Neural cell (in vitro differentiated cells): ENCODE measurements at regions not wholly inside any gene's neighbourhood (a gene's known extent, or its start where the extent isn't known, plus 50 kb on each side); places are given as distances from the start of the nearest gene placed in this dataset.

Experiments used
- H2AFZ ChIP-seq: fragments of 200-600, 300-800 bp; sonication (generic), shearing (Covaris generic); 2 replicates; pipeline ENCODE4 v1.6.0; 2014; ENCODE audit warnings: low read depth, mild to moderate bottlenecking, antibody characterized with exemption, low read length, moderate library complexity
- H3F3A ChIP-seq: fragments of 200-600 bp; shearing (Covaris generic); 2 replicates; pipeline ENCODE4 v1.6.1; 2016; ENCODE audit warnings: mild to moderate bottlenecking, moderate library complexity, mixed read lengths, antibody characterized with exemption, low read length; ENCODE audit not compliant: insufficient read depth, poor library complexity, severe bottlenecking
- H3K27ac ChIP-seq: fragments of 200-600, 300-800 bp; sonication (generic), shearing (Covaris generic); 2 replicates; pipeline ENCODE4 v1.5.1; 2014; ENCODE audit warnings: mild to moderate bottlenecking, low read length, moderate library complexity
- H3K27me3 ChIP-seq: fragments of 300-800, 200-600 bp; sonication (generic), shearing (Covaris generic); 2 replicates; pipeline ENCODE4 v1.6.0; 2014; ENCODE audit warnings: mild to moderate bottlenecking, low read depth, low read length, moderate library complexity; ENCODE audit not compliant: insufficient read depth
- H3K36me3 ChIP-seq: fragments of 300-800, 200-600 bp; sonication (generic), shearing (Covaris generic); 2 replicates; pipeline ENCODE4 v1.5.1; 2014; ENCODE audit warnings: mild to moderate bottlenecking, antibody characterized with exemption, low read length, moderate library complexity; ENCODE audit not compliant: insufficient read depth
- H3K4me2 ChIP-seq: fragments of 300-800, 200-600 bp; sonication (generic), shearing (Covaris generic); 2 replicates; pipeline ENCODE4 v1.6.0; 2014; ENCODE audit warnings: mild to moderate bottlenecking, low read length
- H3K4me3 ChIP-seq: fragments of 300-800, 200-600 bp; sonication (generic), shearing (Covaris generic); 2 replicates; pipeline ENCODE4 v1.5.1; 2014; ENCODE audit warnings: mild to moderate bottlenecking, low read length, moderate library complexity
- H3K79me2 ChIP-seq: fragments of 200-600 bp; shearing (Covaris generic); replicated peaks from 2 replicates; pipeline ENCODE4 v1.6.0; 2014; ENCODE audit warnings: mild to moderate bottlenecking, low read length, moderate library complexity; ENCODE audit not compliant: insufficient read depth
- H3K9ac ChIP-seq: fragments of 300-800, 200-600 bp; sonication (generic), shearing (Covaris generic); 2 replicates; pipeline ENCODE4 v1.6.1; 2016; ENCODE audit warnings: mild to moderate bottlenecking, low read length, mixed read lengths
- H3K9me2 ChIP-seq: fragments of 200-600 bp; shearing (Covaris generic); 2 replicates; pipeline ENCODE4 v1.6.1; 2016; ENCODE audit warnings: mild to moderate bottlenecking, low read length, mixed read lengths; ENCODE audit not compliant: insufficient read depth
- H3K9me3 ChIP-seq: fragments of 200-600, 300-800 bp; sonication (generic), shearing (Covaris generic); 2 replicates; pipeline ENCODE4 v1.6.1; 2016; ENCODE audit warnings: mild to moderate bottlenecking, mixed run types, low read length, moderate library complexity, mixed read lengths
- H4K20me1 ChIP-seq: fragments of 200-600 bp; shearing (Covaris generic); 2 replicates; pipeline ENCODE4 v1.6.1; 2016; ENCODE audit warnings: mild to moderate bottlenecking, mixed run types; ENCODE audit not compliant: insufficient read depth
- CTCF ChIP-seq: fragments of 450-650 bp; IDR thresholded peaks from 2 replicates; pipeline ENCODE4 v1.5.1; 2014; ENCODE audit warnings: antibody characterized with exemption, mild to moderate bottlenecking, moderate library complexity; ENCODE audit not compliant: poor library complexity, severe bottlenecking
- EP300 ChIP-seq: fragments of 450-650 bp; conservative IDR thresholded peaks from 2 replicates; pipeline ENCODE4 v1.6.1; 2014; ENCODE audit warnings: antibody characterized with exemption, mild to moderate bottlenecking, moderate library complexity; ENCODE audit not compliant: poor library complexity, severe bottlenecking
- EZH2 ChIP-seq: fragments of 200-600, 300-800 bp; shearing (Covaris generic), sonication (generic); IDR thresholded peaks from 2 replicates; pipeline ENCODE4 v1.6.1; 2014; ENCODE audit warnings: antibody characterized with exemption, low read length, borderline replicate concordance, mild to moderate bottlenecking; ENCODE audit not compliant: insufficient read depth, poor library complexity, severe bottlenecking
- MXI1 ChIP-seq: fragments of 450-650 bp; conservative IDR thresholded peaks from 2 replicates; pipeline ENCODE4 v1.6.1; 2014; ENCODE audit warnings: antibody characterized with exemption, mild to moderate bottlenecking; ENCODE audit not compliant: poor library complexity, severe bottlenecking
- POLR2AphosphoS5 ChIP-seq: IDR thresholded peaks from 2 replicates; pipeline ENCODE4 v1.6.1; 2012
- RAD21 ChIP-seq: fragments of 450-650 bp; conservative IDR thresholded peaks from 2 replicates; pipeline ENCODE4 v1.6.1; 2014; ENCODE audit warnings: antibody characterized with exemption, mild to moderate bottlenecking, moderate library complexity
- REST ChIP-seq: IDR thresholded peaks from 2 replicates; pipeline ENCODE4 v1.6.1; 2012; ENCODE audit warnings: borderline replicate concordance
- SMC3 ChIP-seq: fragments of 450-650 bp; conservative IDR thresholded peaks from 2 replicates; pipeline ENCODE4 v1.6.1; 2014; ENCODE audit warnings: antibody characterized with exemption, mild to moderate bottlenecking, moderate library complexity; ENCODE audit not compliant: poor library complexity
- TAF1 ChIP-seq: IDR thresholded peaks from 2 replicates; pipeline ENCODE4 v1.6.1; 2012; ENCODE audit warnings: low read depth

- Histone ChIP-seq H4K20me1 (no peaks in the 10 kb centered on the region), H3K4me2 (no peak overlapping the region), H3K27ac (no peak overlapping the region), H3K9ac (no peak overlapping the region), H3K36me3 (no peaks in the 10 kb centered on the region), H3K79me2 (no peaks in the 10 kb centered on the region), H3K4me3 (no peak overlapping the region), H2AFZ (no peak overlapping the region), H3K27me3 (no peaks in the 10 kb centered on the region), H3K9me2 (no peaks in the 10 kb centered on the region), H3F3A (no peaks in the 10 kb centered on the region), H3K9me3 (no peaks in the 10 kb centered on the region)
- TF ChIP-seq REST (no peak), POLR2AphosphoS5 (no peak), TAF1 (no peak), EP300 (no peak), EZH2 (no peak), CTCF (no peak), MXI1 (no peak), RAD21 (no peak), SMC3 (no peak)
Measured at GRCh38 chr1:96080925-96081324, 640.7 kb upstream of the PTBP2 start.

- no peaks in the 10 kb centered on the region for H3K36me3 ChIP-seq
- no peaks in the 10 kb centered on the region for H3K9me2 ChIP-seq
- H3K79me2 ChIP-seq, result no peaks in the 10 kb centered on the region
- H3K27me3 ChIP-seq, result no peaks in the 10 kb centered on the region
- H3K27ac ChIP-seq, result no peak overlapping the region
- H3K4me3 ChIP-seq, result no peak overlapping the region
- no peaks in the 10 kb centered on the region for H3F3A ChIP-seq
- H3K9ac ChIP-seq, result no peak overlapping the region
- no peaks in the 10 kb centered on the region for H4K20me1 ChIP-seq
- H3K9me3 ChIP-seq, result no peaks in the 10 kb centered on the region
- no peak overlapping the region for H3K4me2 ChIP-seq
- no peak overlapping the region for H2AFZ ChIP-seq
- TF ChIP-seq EP300 (no peak), SMC3 (no peak), CTCF (no peak), TAF1 (no peak), EZH2 (no peak), REST (no peak), RAD21 (no peak), MXI1 (no peak), POLR2AphosphoS5 (no peak)
Measured at GRCh38 chr1:96087719-96088118, 633.9 kb upstream of the PTBP2 start.
